ENCODE measurements at regions not wholly inside any gene's neighbourhood (a gene's known extent, or its start where the extent isn't known, plus 50 kb on each side); places are given as distances from the start of the nearest gene placed in this dataset.

GRCh38 chr14:66206554-66206953 is 279.6 kb upstream of the CCDC196 start:
- no peak for FAIRE-seq
- Histone ChIP-seq H3K9me3 (no peaks in the 10 kb centered on the region), H3K4me3 (no peak overlapping the region), H3K4me1 (no peaks in the 10 kb centered on the region), H3K27ac (no peak overlapping the region), H3K36me3 (no peaks in the 10 kb centered on the region), H3K27me3 (no peaks in the 10 kb centered on the region)
- DNase-seq, result no peak
- no peak for TF ChIP-seq CTCF (IDR thresholded peaks at IDR 0.05)
- intact Hi-C loops (cut with DNase I), result no loop called here
- no peak for ATAC-seq
- WGBS, 2 donors, result 68 to 73% methylated on average over 2 of the region's 2 CpGs

GRCh38 chr14:66216763-66217162 is 269.4 kb upstream of the CCDC196 start:
- Histone ChIP-seq H3K4me1 (no peaks in the 10 kb centered on the region), H3K27me3 (no peaks in the 10 kb centered on the region), H3K4me3 (no peak overlapping the region), H3K9me3 (no peaks in the 10 kb centered on the region), H3K27ac (no peak overlapping the region), H3K36me3 (no peaks in the 10 kb centered on the region)
- ATAC-seq (no peak), DNase-seq (no peak), FAIRE-seq (no peak)
- 41 to 91% methylated on average over 1 of the region's 1 CpG for WGBS, 2 donors
- intact Hi-C loops (cut with DNase I), result no loop called here
- no peak for TF ChIP-seq CTCF (IDR thresholded peaks at IDR 0.05)

- intact Hi-C loops (cut with DNase I), result no loop called here
- no peak for TF ChIP-seq CTCF (IDR thresholded peaks at IDR 0.05)
- no peaks in the 10 kb centered on the region for H3K9me3 ChIP-seq
- H3K27ac ChIP-seq, result no peak overlapping the region
- 79 to 95% methylated on average over 3 of the region's 3 CpGs for WGBS, 2 donors
- H3K27me3 ChIP-seq, result no peaks in the 10 kb centered on the region
- no peaks in the 10 kb centered on the region for H3K36me3 ChIP-seq
- no peak for ATAC-seq
- no peak overlapping the region for H3K4me3 ChIP-seq
- no peak for FAIRE-seq
- no peaks in the 10 kb centered on the region for H3K4me1 ChIP-seq
- no peak for DNase-seq
These were observed 266.3 kb upstream of the CCDC196 start for GRCh38 chr14:66219886-66220285.

- intact Hi-C loops (cut with DNase I), result no loop called here
- FAIRE-seq (no peak), DNase-seq (no peak), ATAC-seq (no peak)
- H3K9me3 ChIP-seq, result no peaks in the 10 kb centered on the region
- no peaks in the 10 kb centered on the region for H3K4me1 ChIP-seq
- 59 to 73% methylated on average over 5 of the region's 5 CpGs for WGBS, 2 donors
- H3K27ac ChIP-seq, result no peak overlapping the region
- H3K36me3 ChIP-seq, result no peaks in the 10 kb centered on the region
- no peaks in the 10 kb centered on the region for H3K27me3 ChIP-seq
- H3K4me3 ChIP-seq, result no peak overlapping the region
- no peak for TF ChIP-seq CTCF (IDR thresholded peaks at IDR 0.05)
These were observed 261.5 kb upstream of the CCDC196 start for GRCh38 chr14:66224492-66225178.

GRCh38 chr14:66225337-66225736 is 260.8 kb upstream of the CCDC196 start:
- no peak for FAIRE-seq

More at GRCh38 chr14:66225337-66225736, 260.8 kb upstream of the CCDC196 start:
- intact Hi-C loops (cut with DNase I), result no loop called here
- no peak overlapping the region for H3K27ac ChIP-seq
- H3K4me3 ChIP-seq, result no peak overlapping the region
- no peaks in the 10 kb centered on the region for H3K27me3 ChIP-seq
- no peaks in the 10 kb centered on the region for H3K4me1 ChIP-seq
- no peak for TF ChIP-seq CTCF (IDR thresholded peaks at IDR 0.05)
- DNase-seq, result no peak
- ATAC-seq, result no peak
- H3K36me3 ChIP-seq, result no peaks in the 10 kb centered on the region
- H3K9me3 ChIP-seq, result no peaks in the 10 kb centered on the region

Data from pancreas (tissue), 10 donors.